A549 (cell line): ENCODE measurements at regions not wholly inside any gene's neighbourhood (a gene's known extent, or its start where the extent isn't known, plus 50 kb on each side); places are given as distances from the start of the nearest gene placed in this dataset.

Source experiments
- TF ChIP-seq, protein P1 (sequence below): fragments of >200 bp; sonication (Bioruptor Twin); formaldehyde crosslinking; IDR thresholded peaks from 3 replicates; pipeline ENCODE4 v1.5.1; 2016
- TF ChIP-seq, protein P2 (sequence below): fragments of 200-600 bp; sonication (generic); IDR thresholded peaks from 2 replicates; pipeline ENCODE4 v1.6.1; 2016; ENCODE audit warnings: antibody characterized with exemption, mild to moderate bottlenecking, moderate library complexity

DNA sequence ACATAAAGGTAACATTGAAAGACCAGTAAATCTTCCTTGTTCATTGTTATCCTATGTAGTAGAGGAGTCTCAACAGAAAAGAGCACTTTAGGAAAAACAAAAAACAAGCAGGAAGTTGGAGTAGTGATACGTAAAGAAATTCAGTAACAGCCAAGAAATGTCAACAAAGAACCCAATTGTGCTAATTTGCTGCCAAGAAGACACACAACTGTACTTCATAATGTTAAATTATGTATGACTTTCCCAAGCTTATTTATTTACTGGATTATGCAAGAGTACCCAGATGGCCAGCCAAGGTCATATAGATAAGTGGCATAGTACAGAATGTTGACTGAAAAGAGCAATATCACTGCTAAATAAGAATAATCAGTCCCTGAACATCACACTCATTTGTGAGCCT lies 264.7 kb upstream of the CCDC179 start:
- TF ChIP-seq, protein P1, sequence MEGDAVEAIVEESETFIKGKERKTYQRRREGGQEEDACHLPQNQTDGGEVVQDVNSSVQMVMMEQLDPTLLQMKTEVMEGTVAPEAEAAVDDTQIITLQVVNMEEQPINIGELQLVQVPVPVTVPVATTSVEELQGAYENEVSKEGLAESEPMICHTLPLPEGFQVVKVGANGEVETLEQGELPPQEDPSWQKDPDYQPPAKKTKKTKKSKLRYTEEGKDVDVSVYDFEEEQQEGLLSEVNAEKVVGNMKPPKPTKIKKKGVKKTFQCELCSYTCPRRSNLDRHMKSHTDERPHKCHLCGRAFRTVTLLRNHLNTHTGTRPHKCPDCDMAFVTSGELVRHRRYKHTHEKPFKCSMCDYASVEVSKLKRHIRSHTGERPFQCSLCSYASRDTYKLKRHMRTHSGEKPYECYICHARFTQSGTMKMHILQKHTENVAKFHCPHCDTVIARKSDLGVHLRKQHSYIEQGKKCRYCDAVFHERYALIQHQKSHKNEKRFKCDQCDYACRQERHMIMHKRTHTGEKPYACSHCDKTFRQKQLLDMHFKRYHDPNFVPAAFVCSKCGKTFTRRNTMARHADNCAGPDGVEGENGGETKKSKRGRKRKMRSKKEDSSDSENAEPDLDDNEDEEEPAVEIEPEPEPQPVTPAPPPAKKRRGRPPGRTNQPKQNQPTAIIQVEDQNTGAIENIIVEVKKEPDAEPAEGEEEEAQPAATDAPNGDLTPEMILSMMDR: no peak
- TF ChIP-seq, protein P2, sequence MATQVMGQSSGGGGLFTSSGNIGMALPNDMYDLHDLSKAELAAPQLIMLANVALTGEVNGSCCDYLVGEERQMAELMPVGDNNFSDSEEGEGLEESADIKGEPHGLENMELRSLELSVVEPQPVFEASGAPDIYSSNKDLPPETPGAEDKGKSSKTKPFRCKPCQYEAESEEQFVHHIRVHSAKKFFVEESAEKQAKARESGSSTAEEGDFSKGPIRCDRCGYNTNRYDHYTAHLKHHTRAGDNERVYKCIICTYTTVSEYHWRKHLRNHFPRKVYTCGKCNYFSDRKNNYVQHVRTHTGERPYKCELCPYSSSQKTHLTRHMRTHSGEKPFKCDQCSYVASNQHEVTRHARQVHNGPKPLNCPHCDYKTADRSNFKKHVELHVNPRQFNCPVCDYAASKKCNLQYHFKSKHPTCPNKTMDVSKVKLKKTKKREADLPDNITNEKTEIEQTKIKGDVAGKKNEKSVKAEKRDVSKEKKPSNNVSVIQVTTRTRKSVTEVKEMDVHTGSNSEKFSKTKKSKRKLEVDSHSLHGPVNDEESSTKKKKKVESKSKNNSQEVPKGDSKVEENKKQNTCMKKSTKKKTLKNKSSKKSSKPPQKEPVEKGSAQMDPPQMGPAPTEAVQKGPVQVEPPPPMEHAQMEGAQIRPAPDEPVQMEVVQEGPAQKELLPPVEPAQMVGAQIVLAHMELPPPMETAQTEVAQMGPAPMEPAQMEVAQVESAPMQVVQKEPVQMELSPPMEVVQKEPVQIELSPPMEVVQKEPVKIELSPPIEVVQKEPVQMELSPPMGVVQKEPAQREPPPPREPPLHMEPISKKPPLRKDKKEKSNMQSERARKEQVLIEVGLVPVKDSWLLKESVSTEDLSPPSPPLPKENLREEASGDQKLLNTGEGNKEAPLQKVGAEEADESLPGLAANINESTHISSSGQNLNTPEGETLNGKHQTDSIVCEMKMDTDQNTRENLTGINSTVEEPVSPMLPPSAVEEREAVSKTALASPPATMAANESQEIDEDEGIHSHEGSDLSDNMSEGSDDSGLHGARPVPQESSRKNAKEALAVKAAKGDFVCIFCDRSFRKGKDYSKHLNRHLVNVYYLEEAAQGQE: no peak
